ENCODE measurements at regions not wholly inside any gene's neighbourhood (a gene's known extent, or its start where the extent isn't known, plus 50 kb on each side); places are given as distances from the start of the nearest gene placed in this dataset.
"Not testable (repeated sequence)": the region's sequence is repeated elsewhere in the genome, so short reads cannot be mapped to it uniquely, and the experiment has no call there.

DNA sequence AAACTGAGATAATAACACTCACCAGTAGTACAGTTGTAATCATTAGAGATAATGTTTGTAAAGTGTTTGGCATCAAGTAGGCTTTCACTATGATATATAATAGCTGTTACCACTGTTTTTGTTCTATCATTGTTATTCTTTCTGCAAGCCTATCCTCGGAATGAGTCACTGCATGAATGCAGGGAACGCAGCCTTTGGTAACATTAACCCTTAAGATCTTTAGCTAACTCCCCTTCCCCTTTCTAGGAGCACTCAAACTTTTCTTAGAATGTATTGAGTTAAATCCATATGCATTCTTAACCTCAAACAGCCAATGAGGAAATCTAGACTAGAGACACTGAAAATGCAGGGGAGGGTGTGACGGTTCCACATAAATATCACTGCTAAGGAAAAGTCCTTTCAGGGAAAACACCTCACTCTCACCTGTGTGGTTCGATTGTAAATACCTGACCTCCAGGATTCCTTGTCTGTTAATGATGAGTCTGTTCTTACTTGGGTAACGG is 467.3 kb downstream of the SETD4 start:
- Mint-ChIP-seq H3K36me3 (ENCODE audit: low read depth) (no peaks in the 10 kb centered on the region), H3K27ac (no peak overlapping the region), H3K9me3 (peaks cover 6% of the 10 kb centered on the region), H3K4me3 (no peak overlapping the region), H3K4me1 (ENCODE audit: low read depth) (no peaks in the 10 kb centered on the region), H3K27me3 (peaks cover 17% of the 10 kb centered on the region)

DNA sequence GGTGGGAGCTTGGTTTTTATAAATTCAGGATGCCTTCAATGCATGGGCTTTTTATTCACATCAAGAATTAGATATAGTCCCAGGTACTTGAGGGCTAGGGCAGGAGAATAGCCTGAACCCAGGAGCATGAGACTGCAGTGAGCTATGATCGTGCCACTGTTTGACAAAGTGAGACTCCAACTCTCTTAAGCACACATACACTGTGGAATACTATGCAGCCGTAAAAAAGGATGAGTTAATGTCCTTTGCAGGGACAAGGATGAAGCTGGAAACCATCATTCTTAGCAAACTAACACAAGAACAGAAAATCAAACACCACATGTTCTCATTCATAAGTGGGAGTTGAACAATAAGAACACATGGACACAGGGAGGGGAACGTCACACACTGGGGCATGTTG is 470.0 kb downstream of the SETD4 start:
- not testable (repeated sequence) for H3K9me3 Mint-ChIP-seq; H3K4me1 Mint-ChIP-seq (ENCODE audit: low read depth); H3K36me3 Mint-ChIP-seq (ENCODE audit: low read depth); H3K4me3 Mint-ChIP-seq; H3K27ac Mint-ChIP-seq
- H3K27me3 Mint-ChIP-seq, result peaks cover 19% of the 10 kb centered on the region

DNA sequence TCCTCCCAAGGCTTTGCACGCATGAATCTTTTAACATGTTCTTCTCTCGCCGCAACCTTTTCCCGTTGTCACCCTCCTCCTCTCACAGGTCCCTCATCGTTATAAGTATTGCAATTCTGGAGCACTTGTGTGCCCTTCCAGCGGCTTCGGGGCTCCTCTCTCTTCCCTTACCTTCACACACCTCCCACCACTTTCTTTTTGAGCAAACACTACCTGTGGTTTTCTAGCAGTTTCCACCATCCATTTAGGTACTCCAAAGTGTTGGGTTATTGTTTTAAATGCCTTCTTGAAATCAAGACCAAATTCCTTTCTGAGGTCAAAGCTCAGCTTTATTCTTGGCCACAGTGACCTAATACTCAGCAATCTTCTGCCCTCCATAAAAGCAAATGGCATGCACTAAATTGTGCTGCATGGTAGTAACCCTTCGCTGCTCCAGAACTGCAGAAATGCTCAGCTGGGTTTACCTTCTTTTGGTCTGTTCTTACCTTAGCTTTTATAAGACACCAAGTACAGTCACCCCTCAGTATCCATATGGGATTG is 472.4 kb downstream of the SETD4 start:
- H3K27me3 Mint-ChIP-seq, result peaks cover 16% of the 10 kb centered on the region
- no peak overlapping the region for H3K27ac Mint-ChIP-seq
- H3K4me1 Mint-ChIP-seq (ENCODE audit: low read depth), result peaks cover 1% of the 10 kb centered on the region
- H3K9me3 Mint-ChIP-seq, result peaks cover 6% of the 10 kb centered on the region
- H3K4me3 Mint-ChIP-seq, result no peak overlapping the region
- H3K36me3 Mint-ChIP-seq (ENCODE audit: low read depth), result no peaks in the 10 kb centered on the region

DNA sequence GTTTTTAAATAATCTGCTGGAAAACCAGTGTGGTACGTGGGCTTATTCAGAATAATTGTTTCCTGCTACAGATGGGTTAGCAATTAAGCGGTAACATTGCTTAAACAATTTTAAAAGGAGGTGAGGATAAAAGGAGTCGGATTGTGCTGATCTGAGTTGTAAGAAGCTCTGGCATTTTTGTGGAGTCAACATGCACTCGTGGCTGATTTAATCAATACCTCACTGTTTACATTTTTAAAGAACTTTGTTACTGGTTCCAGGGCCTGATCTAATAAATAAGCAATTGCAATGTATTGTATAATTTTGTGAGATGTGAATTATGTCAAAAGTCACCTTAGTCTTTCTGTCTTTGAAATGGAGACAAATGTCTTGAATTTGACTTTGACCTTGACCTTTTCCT is 474.0 kb downstream of the SETD4 start:
- Mint-ChIP-seq H3K27me3 (peaks cover 16% of the 10 kb centered on the region), H3K9me3 (peaks cover 6% of the 10 kb centered on the region), H3K4me3 (no peak overlapping the region), H3K36me3 (ENCODE audit: low read depth) (no peaks in the 10 kb centered on the region), H3K4me1 (ENCODE audit: low read depth) (peaks cover 5% of the 10 kb centered on the region), H3K27ac (no peak overlapping the region)

DNA sequence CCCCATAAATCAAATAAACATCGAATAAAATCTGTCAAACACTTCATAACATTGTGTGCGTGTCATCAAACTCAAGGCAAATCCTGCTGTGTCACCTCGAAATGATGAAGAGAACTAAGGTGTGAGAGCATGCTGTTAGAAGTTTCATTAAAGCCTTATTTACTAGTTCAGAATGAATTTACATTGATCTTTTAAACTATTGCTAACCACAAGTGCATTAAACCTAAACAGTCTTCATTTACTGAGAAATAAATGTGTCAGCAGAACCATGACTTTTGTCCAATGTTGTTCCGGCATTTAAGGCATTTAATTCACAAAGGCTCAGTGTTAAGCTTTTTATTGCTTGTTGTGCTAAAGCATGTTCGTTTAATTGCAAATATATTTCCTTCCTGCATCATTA is 474.4 kb downstream of the SETD4 start:
- Mint-ChIP-seq H3K27ac (no peak overlapping the region), H3K27me3 (peaks cover 19% of the 10 kb centered on the region), H3K4me1 (ENCODE audit: low read depth) (peaks cover 5% of the 10 kb centered on the region), H3K36me3 (ENCODE audit: low read depth) (no peaks in the 10 kb centered on the region), H3K4me3 (no peak overlapping the region), H3K9me3 (peaks cover 6% of the 10 kb centered on the region)

DNA sequence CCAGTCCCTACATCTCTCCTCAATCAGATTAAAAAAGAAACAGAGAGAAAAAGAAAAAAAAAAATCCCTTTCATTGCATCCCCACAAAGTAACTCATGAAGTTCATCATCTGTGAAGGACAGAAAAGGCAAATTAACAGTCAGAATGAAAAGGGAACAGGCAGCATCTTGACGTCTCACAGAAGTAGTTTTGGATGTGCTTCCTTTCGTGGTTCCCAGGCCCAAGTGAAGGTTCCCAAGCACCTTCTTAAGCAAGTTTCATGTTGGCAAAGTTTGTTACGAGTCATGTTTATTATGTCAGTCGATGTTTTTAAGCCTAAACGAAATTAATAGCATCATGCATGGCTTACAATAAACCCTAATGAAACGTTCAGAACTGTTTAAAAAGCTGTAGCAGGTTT is 475.2 kb downstream of the SETD4 start:
- H3K4me1 Mint-ChIP-seq (ENCODE audit: low read depth), result peaks cover 5% of the 10 kb centered on the region
- no peak overlapping the region for H3K4me3 Mint-ChIP-seq
- H3K36me3 Mint-ChIP-seq (ENCODE audit: low read depth), result no peaks in the 10 kb centered on the region
- H3K27me3 Mint-ChIP-seq, result peaks cover 19% of the 10 kb centered on the region
- peaks cover 4% of the 10 kb centered on the region for H3K9me3 Mint-ChIP-seq
- no peak overlapping the region for H3K27ac Mint-ChIP-seq

DNA sequence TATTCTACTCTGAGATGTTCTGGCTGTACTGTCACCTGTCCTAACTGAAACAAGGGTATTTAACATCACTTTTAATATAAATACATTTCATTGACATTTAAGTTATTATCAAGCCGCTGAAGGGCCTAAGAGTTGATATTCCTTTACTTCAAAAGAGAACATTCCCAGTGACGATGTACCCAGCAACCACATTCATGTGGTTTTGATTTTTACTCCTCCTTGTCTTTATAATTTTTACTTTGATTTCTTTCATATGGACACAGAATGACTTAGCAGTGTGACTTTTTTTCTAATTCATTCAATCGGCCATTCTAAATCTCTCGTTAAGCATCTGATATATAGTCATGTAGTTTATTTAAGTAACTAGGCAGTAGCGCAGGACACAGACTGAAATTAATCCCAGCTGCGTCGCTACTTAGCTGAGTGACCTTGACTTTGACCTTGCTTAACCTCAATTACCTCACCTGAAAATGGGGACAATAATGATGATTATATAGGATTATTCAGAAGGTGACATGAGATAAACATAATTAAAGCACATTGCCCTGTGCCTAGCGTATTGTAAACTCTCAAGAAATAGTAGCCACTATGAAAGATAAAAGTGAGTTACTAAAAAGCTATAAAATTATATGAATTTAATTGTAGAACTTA is 476.6 kb downstream of the SETD4 start:
- Mint-ChIP-seq H3K9me3 (no peaks in the 10 kb centered on the region), H3K27ac (no peak overlapping the region), H3K27me3 (peaks cover 12% of the 10 kb centered on the region), H3K36me3 (ENCODE audit: low read depth) (no peaks in the 10 kb centered on the region), H3K4me3 (no peak overlapping the region), H3K4me1 (ENCODE audit: low read depth) (peaks cover 20% of the 10 kb centered on the region)

DNA sequence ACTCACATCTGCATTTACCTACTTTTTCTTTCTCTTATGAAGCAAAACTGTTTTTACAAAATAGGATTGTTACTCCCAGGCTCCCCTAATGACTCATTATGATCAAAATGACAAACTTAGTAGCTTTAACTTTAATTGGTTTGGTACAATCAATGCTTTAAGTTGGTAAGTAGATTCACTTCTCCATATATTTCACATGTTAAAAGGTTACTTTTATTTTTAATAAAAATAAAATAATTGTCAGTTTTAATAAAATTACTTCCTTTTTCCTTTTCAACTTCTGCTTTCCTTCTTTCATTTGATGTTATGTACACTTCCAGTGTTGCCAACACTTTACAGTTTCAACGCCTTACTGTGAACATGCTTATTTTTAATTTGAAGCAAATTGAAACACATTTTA is 477.6 kb downstream of the SETD4 start:
- Mint-ChIP-seq H3K27ac (no peak overlapping the region), H3K4me3 (no peak overlapping the region), H3K4me1 (ENCODE audit: low read depth) (peaks cover 22% of the 10 kb centered on the region), H3K9me3 (no peaks in the 10 kb centered on the region), H3K36me3 (ENCODE audit: low read depth) (no peaks in the 10 kb centered on the region), H3K27me3 (peaks cover 12% of the 10 kb centered on the region)

DNA sequence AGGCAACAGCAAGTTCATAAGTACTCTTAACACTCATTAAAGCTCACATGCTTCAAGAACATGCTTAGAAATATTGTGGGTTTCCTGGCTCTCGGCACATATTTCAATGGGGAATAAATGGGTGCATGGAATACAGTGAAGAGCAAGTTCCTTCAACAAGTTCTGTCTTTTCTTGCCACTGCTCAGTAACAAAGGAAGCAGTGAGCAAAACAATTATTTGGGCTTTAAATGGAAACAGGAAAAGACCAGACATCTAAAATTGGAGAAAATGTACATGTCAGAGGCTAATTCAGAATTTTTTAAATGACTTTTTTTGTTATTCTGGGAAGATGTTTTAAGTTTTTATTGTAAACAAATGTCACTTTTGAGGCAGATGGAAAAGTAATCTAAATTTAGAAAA is 478.7 kb downstream of the SETD4 start:
- Mint-ChIP-seq H3K9me3 (no peaks in the 10 kb centered on the region), H3K36me3 (ENCODE audit: low read depth) (no peaks in the 10 kb centered on the region), H3K27ac (no peak overlapping the region), H3K27me3 (peaks cover 12% of the 10 kb centered on the region), H3K4me1 (ENCODE audit: low read depth) (peaks cover 22% of the 10 kb centered on the region), H3K4me3 (no peak overlapping the region)

DNA sequence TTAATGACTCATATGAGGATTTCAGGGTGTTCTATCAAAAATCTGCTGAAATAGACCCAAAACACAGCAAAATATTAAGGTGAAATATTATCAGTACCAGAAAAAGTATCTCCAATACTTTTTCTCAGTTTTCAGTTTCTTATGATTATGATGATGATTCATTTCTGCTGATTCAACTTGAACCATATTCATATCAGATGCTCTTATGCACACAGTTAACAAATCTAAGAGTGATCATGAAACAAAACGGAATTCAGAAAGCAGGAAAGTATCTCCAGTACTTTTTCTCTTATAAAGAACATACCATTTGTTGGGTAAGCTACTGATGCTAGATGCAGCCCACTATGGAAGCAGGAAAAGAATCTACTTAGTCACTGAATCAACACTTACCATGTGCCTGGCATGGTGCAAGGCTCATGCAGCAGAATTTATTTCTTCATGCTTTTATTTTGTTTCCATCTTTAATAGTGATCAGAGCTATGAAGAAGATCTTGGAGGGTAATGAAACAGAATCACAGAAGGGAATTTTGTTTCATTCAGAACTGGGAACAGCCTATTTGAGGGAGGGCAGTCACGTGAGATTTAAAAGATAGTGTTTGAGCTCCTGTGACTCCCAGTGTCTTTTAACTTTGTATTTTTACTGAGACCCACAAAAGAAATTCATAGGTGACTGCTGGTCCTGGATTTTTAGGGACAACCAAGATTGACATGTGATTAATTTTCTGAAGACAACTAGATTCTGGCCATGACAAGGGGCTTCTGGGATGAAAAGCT is 480.6 kb downstream of the SETD4 start:
- Mint-ChIP-seq H3K9me3 (no peaks in the 10 kb centered on the region), H3K27me3 (peaks cover 6% of the 10 kb centered on the region), H3K27ac (peak overlapping the region; percentile 73), H3K4me1 (ENCODE audit: low read depth) (peaks cover 22% of the 10 kb centered on the region), H3K4me3 (peak overlapping the region; percentile 20), H3K36me3 (ENCODE audit: low read depth) (no peaks in the 10 kb centered on the region)

DNA sequence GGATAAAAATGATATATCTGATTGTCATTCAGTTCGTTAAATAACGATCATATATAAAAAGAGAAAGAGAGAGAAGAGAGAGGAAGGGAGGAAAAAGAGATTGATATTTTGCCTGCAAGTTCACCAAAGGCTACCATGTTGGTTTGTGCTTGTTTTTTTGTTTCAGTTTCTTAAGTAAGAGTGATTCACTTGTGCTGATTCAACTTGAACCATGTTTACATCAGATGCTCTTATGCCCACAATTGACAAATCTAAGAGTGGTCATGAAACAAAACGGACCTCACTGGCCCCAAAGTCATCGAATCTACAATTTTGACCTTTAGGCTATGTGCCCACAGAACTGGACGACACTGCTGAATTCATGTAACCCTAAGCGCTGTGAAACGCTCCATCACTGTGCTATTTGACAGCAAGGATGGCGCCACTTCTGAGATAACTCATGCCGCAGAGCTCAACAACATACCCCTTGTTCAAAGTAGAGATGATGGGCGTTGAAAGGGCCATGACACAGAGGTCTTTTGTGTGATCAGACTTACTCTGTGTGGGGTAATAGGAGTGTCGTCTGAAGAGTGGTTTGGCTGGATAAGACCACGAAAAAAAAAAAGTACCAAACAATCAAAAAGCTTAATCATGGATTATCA is 481.4 kb downstream of the SETD4 start:
- H3K27me3 Mint-ChIP-seq, result peaks cover 6% of the 10 kb centered on the region
- H3K9me3 Mint-ChIP-seq, result no peaks in the 10 kb centered on the region
- peaks cover 22% of the 10 kb centered on the region for H3K4me1 Mint-ChIP-seq (ENCODE audit: low read depth)
- no peaks in the 10 kb centered on the region for H3K36me3 Mint-ChIP-seq (ENCODE audit: low read depth)
- H3K4me3 Mint-ChIP-seq, result peak overlapping the region; percentile 20
- peak overlapping the region; percentile 73 for H3K27ac Mint-ChIP-seq

DNA sequence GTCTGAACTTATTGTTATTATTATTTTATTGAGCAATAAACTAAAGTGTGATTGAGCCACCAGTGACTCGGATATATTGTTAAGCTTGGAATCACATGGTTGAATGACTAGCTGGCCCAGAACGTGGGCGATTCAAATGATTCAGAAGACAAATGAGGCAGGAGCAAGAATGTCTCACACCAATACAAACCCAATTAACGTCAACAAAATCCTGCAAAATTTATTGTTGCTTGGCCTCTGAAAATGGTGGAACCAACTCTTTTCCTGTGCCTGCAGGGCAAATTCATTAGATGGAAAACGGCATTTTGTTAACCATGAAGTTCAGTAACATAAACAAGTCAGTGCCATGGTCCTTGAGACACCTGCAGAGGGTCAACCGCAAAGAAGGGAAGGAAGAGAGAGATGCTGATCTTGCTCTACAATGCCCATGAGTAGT is 482.0 kb downstream of the SETD4 start:
- Mint-ChIP-seq H3K4me3 (no peak overlapping the region), H3K4me1 (ENCODE audit: low read depth) (peaks cover 22% of the 10 kb centered on the region), H3K36me3 (ENCODE audit: low read depth) (no peaks in the 10 kb centered on the region), H3K9me3 (no peaks in the 10 kb centered on the region), H3K27ac (no peak overlapping the region), H3K27me3 (peaks cover 6% of the 10 kb centered on the region)

DNA sequence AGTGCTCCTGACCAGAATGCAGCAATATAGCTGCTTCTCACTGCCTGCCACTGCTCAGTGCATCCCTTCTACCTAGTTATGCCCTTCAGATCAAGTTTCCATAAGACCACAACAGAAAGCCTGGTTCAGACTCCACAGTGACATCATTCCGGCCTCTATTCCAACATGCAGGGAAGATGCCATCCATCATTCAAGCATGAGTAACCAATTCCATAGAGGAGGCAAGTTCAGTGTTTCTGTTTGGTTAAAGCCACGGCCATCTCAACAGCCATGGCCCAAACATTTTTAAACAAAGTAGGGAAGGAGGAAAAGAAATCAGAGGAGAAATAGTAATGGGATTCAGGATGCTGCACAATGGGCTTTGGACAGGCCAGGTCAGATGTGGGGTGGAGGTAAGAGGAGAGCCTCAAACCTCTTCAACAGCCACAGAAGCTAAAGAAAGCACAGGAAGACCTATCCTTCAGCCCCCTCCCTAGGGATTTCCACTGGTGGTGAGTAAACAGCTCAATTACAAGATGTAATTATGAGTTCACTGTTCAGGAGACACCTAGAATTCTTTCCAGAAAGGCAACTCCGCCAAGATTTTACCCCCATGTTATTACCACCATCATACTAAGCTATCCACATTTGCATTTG is 484.9 kb downstream of the SETD4 start:
- Mint-ChIP-seq H3K27me3 (no peaks in the 10 kb centered on the region), H3K4me3 (no peak overlapping the region), H3K27ac (no peak overlapping the region), H3K9me3 (no peaks in the 10 kb centered on the region), H3K36me3 (ENCODE audit: low read depth) (no peaks in the 10 kb centered on the region), H3K4me1 (ENCODE audit: low read depth) (peaks cover 17% of the 10 kb centered on the region)

DNA sequence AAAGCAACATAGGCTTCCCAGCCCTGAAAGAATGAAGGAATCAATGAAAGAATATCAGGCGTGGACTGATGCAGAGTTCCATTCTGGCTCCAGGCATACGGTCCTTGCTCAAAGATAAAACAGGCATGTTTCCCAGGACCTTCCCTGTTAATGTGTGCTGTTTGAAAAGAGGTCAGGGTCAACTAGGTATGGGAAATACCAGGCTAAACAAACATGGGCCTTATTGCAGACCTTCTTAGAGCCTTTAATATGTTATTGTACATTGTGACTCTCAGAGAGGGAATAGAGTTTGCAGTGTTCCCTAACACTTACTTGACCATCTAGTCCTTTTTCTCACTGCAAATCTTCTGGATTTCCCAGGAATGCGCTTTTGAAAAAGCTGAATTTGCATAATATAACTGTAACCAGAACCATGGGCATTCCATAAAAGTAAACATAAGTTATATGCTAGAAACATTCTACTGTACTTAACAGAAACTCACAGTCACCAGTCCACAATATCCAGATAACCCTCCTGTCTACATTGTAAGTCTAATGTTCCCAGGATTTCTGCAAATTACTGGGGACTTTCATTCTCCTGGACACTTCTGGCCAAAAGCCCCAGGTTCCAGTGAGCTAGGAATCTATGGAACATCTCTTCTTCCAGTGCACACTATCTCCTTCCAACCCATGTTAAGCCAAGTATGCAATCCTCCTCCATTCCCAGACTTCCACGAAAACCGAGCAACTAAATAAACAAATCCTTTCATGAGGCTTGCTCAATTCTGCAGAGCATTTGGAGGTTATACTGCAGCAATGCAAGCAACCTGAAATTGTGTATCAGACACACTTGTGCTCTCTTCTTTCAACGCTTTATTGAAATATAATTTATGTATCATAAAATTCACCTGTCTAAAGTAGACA is 486.6 kb downstream of the SETD4 start:
- H3K4me3 Mint-ChIP-seq, result no peak overlapping the region
- no peaks in the 10 kb centered on the region for H3K36me3 Mint-ChIP-seq (ENCODE audit: low read depth)
- H3K27ac Mint-ChIP-seq, result no peak overlapping the region
- H3K27me3 Mint-ChIP-seq, result peaks cover 4% of the 10 kb centered on the region
- peaks cover 3% of the 10 kb centered on the region for H3K4me1 Mint-ChIP-seq (ENCODE audit: low read depth)
- H3K9me3 Mint-ChIP-seq, result no peaks in the 10 kb centered on the region
